GM19035 (cell line): ENCODE measurements at regions not wholly inside any gene's neighbourhood (a gene's known extent, or its start where the extent isn't known, plus 50 kb on each side); places are given as distances from the start of the nearest gene placed in this dataset.
"Not testable (repeated sequence)": the region's sequence is repeated elsewhere in the genome, so short reads cannot be mapped to it uniquely, and the experiment has no call there.

Experiments
- ATAC-seq: cut with Tn5 transposase; IDR thresholded peaks from one replicate; pipeline ENCODE4 v1.9.1; 2021; ENCODE audit not compliant: unreplicated experiment

DNA sequence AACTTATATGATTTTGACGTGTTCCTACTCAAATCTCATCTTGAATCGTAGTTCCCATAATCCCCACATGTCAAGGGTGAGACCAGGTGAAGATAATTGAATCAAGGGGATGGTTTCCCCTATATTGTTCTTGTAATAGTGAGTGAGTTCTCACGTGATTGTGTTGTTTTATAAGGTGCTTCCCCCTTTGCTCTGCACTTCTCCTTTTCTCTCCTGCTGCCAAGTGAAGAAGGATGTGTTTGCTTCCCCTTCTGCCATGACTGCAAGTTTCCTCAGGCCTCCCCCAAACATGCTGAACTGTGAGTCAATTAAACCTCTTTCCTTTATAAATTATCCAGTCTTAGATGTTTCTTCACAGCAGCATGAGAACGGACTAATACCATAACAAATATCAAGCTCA lies 83.2 kb downstream of the MANEA start:
- no peak for ATAC-seq

DNA sequence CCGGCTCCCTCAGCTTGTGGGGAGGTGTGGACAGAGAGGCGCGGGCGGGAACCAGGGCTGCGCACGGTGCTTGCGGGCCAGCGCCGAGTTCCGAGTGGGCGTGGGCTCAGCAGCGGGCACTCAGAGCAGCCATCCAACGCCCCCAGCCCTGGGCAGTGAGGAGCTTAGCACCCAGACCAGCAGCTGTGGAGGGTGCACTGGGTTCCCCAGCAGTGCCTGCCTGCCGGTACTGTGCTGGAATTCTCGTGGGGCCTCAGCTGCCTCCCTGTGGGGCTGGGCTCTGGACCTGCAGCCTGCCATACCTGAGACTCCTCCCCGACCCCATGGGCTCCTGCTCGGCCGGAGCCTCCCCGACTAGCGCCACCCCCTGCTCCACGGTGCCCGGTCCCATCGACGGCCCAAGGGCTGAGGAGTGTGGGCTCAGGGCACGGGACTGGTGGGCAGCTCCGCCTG lies 92.7 kb downstream of the MANEA start:
- ATAC-seq, result no peak

DNA sequence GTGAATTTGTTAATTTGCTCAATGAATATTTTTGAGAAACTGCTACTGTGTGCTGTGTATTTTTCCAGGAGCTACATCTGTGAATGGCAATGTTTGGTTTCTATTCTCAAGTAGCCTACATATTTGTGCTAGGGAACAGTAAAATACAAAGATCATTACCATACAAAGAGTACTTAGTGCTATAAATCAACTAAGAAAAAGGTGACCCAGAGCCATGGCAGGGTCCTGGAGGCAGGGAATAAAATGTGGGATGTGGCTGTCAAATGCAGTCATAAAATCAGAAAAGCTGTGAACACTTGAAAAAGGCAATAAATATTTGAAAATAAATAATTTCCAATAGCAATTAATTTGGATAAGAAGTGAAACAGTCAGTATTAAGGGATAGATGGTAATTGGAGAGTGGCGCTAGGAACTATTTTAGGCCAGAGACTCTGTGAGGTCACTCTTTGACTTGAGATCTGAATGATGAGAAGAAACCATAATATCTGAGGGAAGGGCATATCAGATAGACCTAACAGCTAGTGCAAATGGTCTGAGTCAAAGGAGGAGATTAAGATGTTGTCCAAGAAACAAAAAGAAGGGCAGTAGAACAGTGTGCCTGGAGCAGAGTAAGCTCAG lies 98.8 kb downstream of the MANEA start:
- no peak for ATAC-seq

DNA sequence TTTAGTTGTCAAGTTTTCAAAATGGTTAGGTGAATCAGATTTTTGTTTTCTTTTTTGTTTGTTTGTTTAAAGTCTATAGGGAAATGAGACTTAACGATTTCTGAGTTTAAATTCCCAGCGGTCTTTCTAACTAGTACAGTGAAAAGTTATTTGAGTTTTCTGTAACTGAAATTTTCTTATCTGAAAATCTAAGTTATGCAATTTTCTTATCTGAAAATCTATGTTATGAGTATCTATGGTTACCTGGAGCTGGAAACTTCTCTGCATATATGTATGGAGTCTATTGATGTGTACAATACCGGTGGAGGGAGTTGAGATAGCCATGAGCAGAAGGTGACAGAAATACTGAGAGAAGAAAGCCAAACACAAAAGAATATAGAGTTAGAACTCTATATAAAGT lies 102.6 kb downstream of the MANEA start:
- ATAC-seq, result no peak

DNA sequence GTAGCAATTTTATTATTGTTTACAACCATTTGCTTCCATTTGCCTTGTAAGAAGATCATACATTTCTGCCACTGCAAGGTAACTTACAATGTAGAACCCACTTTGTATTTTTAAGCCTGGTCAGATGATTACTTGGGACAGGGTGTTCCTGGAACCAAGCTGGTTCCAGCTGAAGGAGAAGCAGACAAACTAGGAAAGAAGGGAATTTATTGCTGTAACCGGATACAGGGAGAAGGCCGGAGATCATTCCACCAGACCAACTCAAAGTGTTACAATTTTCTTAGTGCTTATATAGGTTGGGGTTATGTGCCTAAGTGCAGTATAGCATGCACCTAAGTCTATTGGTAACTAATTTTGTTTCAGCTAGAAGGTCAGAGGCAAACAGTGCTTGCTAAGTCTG lies 104.4 kb downstream of the MANEA start:
- ATAC-seq, result no peak

DNA sequence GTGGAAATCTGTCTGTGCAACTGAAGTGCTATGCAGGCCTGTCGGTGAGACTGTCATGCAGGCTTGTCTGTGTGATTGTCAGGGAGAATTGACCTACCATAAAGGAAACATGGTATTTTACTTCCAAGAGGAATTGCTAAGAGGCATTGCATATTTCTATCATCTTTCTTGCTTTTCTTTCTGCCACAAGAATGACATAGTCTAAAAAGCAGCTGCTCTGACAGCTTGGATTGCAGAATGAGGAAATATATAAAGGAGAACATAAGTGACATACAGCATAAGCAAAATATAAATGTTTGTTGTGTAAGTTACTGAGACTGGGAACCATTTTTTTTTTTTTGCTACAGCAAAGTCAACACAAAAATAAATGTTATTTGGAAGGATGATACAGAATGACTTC lies 105.1 kb downstream of the MANEA start:
- no peak for ATAC-seq

DNA sequence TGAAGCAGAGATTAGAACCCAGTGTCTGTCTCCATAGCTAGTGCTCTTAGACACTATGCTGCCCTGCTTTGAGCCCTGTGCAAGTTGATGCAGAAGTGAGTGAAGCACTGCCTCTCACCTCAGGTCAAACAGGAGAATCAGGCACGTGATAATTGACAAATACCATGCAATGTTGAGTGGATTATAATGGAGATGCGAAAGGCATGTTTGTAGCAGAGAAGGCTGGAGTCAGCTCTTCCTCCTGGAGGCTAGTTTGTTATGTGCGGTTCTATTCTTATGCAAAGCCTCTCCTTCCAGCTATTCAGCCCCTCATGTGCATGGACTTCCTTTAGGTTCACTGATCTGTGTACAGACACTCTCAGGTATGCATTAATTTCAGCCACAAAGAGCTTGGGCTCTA lies 108.5 kb downstream of the MANEA start:
- ATAC-seq, result no peak

DNA sequence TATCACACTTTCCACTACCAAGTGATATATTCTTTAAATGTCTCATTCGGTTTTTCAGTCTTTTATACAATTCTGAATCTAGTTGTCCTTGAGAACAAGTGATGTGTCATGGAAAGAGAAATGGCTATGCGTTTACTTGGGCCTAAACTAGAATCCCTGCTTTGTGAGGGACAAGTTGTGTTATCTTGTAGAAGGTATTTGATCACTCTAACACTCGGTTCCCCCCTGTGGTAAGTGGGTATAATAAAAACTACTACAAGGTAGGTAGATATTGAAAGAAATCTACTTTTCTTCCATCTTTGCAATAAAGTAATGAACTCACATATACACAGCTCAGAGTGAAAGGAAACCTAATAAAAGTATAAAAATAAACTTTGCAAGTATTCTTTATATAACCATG lies 108.9 kb downstream of the MANEA start:
- no peak for ATAC-seq

DNA sequence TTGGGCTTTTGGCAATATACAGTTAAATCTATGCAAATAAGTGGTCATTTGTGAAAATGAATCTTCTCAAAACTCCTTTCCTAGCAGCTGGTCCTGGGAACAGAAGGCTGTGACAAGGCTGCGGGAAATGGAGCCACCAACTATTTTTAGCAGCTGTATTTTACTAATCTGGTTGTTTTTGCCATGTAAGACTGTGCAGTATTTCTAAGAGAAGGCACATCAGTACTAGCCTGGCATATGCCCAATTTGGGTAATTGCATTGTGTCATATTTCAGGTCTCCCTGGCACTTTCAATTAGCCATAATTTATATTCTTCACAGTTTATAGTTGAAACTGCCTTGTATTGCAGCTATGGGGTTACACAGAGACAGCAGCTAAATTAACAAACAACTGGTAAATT lies 109.6 kb downstream of the MANEA start:
- no peak for ATAC-seq

DNA sequence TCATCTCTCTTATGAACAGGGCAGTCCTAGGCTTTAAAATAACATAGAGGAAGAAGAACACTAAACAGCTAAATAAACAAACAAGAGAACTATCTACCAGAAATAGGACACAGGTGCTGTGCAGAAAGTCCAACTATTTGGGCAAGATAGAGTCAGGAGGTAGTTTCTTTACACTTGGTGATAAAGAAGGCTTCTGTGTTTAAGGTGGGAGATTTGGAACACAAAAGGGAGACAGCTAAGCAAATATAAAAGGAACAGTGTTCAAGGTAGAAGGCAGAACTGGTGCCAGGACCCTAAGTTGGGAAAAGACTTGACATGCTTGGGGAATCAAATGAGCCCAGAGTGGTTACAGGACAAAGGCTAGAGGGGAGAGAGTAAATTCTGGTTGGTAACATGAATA lies 110.5 kb downstream of the MANEA start:
- ATAC-seq, result no peak

DNA sequence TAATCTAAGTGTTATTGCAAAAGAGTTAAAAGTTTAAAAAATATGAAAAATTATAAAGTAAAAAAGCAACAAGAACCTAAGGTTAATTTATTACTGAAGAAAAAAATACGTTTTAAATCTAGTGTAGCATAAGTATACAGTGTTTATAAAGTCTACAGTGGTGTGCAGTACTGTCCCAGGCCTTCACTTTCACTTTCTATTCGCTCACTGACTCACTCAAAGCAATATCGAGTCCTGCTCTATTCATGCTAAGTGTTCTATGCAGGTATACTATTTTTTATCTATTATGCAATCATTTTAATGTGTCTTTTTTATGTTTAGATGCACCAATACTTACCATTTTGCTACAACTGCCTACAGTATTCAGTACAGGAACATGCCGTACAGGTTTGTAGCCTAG lies 113.0 kb downstream of the MANEA start:
- ATAC-seq, result no peak

DNA sequence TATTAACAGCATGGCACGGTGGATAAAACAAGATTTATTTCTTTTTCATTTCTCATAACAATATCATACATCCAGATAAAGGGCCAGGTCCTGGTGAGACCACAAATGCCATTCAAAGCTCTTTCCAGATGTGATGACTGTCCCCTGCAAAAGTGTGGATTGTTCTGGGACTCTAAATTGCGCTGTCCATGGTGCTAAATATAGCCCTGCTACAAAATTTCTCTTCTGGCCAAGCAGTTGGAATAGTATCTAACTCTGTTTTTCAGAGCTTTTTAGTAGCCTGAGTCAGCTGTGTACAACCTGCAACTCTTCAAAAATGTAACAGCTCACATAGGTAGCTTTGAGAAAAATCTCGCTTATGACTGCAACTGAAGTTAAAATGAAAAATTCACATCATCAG lies 115.8 kb downstream of the MANEA start:
- ATAC-seq, result no peak

DNA sequence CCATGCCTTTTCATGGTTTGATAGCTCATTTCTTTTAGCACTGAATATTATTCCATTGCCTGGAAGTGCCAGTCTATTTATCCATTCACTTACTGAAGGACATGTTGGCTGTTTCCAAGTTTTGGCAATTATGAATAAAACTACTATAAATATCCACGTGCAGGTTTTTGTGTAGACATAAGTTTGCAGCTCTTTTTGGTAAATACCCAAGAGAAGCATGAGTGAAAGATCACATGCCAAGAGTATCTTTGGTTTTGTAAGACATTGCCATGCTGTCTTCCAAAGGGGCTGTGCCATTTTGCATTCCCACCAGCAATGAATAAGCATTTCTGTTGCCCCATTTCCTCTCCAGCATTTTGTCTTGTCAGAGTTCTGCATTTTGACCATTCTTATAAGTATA lies 120.9 kb downstream of the MANEA start:
- ATAC-seq, result no peak

DNA sequence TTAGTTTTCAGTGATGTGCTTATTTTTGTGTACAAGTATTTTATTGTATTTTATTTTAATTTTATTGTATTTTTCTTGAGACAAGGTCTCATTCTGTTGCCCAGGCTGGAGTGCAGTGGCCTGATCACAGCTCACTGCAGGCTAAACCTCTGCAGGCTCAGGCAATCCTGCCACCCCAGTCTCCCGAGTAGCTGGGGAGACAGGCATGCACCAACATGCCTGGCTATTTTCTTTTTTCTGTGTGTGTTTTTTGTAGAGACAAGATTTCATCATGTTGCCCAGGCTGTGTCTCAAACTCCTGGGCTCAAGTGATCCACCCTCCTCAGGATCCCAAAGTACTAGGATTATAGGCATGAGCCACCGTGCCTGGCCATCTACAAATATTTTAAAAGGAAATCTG lies 146.3 kb downstream of the MANEA start:
- no peak for ATAC-seq

DNA sequence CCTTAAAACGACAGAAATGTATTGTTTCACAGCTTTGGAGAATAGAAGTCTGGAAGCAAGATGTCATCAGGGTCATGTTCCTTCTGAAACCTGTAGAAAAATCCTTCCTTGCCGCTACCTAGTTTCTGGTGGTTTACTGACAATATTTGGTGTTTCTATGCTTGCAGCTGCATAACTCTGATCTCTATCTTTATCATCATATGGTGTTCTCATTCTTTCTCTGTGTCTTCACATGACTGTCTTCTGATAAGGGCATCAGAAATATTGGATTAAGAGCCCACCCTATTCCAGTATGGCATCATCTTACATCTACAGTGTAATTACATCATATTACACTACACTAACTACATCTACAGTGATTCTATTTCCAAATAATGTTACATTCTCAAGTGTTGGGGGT lies 148.0 kb downstream of the MANEA start:
- no peak for ATAC-seq

DNA sequence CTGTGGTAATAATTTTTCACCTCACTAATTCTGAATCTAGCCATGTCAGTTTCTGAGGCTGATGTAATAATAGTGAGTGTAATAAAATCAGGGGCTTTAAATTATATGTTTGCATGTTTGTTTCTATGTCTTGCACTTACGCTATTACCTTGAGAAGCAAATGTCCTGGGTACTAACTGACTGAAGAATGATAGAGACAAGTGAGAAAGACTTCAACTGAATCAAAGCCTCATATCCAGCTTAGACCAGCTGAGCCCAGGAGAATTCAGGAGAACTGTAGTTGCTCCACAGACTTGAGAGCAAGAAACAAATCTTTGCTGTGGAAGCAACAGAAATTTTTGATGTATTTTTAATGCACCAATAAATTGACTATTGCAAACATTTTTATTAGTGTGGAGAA lies 162.8 kb downstream of the MANEA start:
- no peak for ATAC-seq

DNA sequence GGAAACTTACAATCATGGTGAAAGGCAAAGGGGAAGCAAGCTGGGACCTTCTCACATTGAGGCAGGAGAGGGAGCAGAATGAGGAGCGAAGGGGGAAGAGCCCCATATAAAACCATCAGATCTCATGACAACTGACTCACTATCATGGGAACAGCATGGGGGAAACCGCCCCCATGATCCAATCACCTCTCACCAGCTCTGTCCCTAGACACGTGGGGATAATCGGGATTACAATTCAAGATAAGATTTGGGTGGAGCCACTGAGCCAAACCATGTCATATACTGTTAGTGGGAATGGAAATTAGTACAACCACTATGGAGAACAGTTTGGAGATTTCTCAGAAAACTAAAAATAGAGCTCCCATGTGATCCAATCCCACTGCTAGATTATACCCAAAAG lies 163.7 kb downstream of the MANEA start:
- no peak for ATAC-seq

DNA sequence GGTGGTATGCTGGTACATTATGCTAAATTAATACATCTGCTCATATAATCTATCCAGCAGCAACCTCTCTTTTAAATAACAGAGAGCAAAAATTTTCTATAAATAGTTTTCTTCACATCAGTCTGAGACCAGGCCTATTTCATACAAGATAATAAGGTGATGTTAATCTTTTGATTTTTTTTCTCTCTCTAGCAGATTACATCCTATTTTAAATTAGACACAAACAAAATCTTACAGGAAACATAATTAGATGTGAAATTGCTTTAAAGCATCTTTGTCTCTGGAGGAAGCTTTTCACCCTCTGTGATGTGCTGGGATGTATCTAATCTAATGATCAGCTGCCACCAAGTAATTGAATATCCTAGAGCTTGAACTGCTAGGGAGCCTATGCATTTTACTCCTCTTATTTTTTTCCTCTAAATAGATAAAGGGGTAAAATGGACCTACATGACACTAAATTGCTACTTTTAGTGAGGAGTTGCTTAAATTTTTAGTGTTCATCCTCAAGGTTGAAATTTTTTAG lies 165.5 kb downstream of the MANEA start:
- no peak for ATAC-seq

DNA sequence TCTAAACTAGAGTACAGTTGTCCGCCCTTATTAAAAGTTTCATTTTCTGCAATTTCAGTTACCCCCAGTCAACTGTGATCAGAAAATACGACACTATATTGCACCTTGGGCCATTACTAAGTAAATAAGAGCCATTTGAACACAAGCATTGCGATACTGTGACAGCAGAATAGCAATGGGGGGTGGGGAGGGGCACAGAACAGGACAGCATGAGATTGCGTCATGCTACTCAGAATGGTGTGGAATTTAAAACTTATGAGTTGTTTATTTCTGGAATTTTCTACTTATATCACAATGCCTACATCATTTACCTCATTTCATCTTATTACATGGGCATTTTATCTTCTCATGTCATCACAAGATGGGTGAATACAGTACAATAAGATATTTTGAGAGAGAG lies 166.3 kb downstream of the MANEA start:
- no peak for ATAC-seq

DNA sequence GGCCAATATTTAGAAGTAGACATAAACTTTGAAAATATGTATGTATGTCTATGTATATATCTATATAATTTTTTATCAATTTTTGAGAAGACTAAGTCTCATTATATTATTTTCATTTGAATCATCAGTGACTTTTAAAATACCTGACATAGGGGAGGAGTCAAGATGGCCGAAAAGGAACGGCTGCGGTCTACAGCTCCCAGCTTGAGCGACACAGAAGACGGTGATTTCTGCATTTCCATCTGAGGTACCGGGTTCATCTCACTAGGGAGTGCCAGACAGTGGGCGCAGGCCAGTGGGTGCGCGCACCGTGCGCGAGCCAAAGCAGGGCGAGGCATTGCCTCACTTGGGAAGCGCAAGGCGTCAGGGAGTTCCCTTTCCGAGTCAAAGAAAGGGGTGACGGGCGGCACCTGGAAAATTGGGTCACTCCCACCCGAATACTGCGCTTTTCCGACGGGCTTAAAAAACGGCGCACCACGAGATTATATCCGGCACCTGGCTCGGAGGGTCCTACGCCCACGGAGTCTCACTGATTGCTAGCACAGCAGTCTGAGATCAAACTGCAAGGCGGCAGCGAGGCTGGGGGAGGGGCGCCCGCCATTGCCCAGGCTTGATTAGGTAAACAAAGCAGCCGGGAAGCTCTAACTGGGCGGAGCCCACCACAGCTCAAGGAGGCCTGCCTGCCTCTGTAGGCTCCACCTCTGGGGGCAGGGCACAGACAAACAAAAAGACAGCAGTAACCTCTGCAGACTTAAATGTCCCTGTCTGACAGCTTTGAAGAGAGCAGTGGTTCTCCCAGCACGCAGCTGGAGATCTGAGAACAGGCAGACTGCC lies 181.1 kb downstream of the MANEA start:
- ATAC-seq, result not testable (repeated sequence)

DNA sequence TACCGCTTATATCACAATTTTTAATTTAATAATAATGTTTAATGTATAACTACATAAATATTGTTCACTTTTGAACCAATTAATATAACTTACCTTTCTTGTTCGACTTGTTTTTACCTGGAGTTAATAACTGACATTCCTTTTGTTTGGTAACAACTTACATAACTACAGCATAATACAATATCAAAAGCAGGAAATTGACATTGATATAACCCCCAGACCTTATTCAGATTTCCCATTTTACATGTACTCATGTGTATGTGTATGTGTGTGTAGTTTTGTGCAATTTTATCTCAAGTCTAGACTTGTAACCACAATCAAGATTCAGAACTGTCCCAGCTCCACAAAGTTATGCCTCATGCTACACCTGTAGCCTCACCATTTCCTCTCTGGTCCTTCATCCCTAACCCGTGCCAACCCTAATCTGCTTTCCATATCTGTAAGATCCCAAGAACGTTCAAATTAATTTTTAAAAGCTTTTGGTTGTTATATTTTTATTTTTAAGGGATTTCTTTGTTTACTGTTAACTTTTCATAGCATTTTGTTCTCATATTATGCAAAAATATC lies 190.6 kb downstream of the MANEA start:
- ATAC-seq, result no peak

DNA sequence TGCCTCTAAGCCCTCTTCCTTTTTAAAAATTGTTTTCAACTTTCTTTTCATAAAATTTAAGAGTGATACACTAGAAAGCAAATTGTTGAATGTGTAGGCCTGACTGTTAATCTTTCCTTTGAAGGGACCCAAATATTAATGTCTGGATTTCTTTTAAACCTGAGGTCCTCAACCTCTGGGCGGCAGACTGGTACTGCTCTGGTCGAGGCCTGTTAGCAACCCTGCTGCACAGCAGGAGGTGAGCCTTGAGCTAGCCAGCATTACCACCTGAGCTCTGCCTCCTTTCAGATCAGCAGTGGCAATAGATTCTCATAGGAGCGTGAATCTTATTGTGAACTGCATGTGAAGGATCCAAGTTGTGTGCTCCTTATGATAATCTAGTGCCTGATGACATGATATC lies 191.2 kb downstream of the MANEA start:
- ATAC-seq, result no peak
